ENCODE measurements at regions not wholly inside any gene's neighbourhood (a gene's known extent, or its start where the extent isn't known, plus 50 kb on each side); places are given as distances from the start of the nearest gene placed in this dataset.

DNA sequence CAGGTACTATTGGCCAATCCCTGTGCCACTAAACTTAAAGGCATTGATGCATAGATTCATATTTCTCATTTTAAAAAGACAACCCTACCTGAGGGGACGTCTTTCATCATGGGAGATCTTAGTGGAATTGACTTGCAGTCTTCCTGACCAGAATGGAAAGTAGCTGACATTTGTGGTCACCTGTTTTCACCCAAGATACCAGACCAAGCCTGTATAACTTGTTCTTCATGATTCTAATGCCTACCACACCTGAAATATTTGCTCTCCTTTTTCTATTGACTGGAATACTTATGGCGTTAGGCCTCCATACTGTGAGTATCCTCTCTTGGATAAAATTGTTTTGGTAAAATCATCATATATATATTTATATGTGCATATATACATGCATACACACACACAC is 54.7 kb upstream of the XCR1 start:
- DNase-seq, result no peak

More for the DNA sequence above, 54.7 kb upstream of the XCR1 start:
- no peak overlapping the region for H4K91ac ChIP-seq (ENCODE audit: insufficient read length, low read depth, low read length)
- H2BK5ac ChIP-seq (ENCODE audit: insufficient read length, low read length), result no peak overlapping the region
- peaks cover 2% of the 10 kb centered on the region for H3K9me3 ChIP-seq (ENCODE audit: control insufficient read depth, low read depth, low read length)
- H3K9ac ChIP-seq (ENCODE audit: extremely low read depth, insufficient read length, low read length), result no peak overlapping the region
- H3K79me1 ChIP-seq (ENCODE audit: insufficient read depth, low read depth, low read length, poor library complexity, severe bottlenecking), result no peaks in the 10 kb centered on the region
- no peaks in the 10 kb centered on the region; the same call in 1 of the 2 replicates for H3K4me1 ChIP-seq (ENCODE audit: insufficient read depth, low read length)
- H3K18ac ChIP-seq (ENCODE audit: insufficient read length, low read depth, low read length), result no peak overlapping the region
- no peak overlapping the region for H2BK120ac ChIP-seq (ENCODE audit: low read depth, low read length, poor library complexity, severe bottlenecking)
- H3K27me3 ChIP-seq (ENCODE audit: insufficient read depth, low read length), result no peaks in the 10 kb centered on the region
- H3K23ac ChIP-seq (ENCODE audit: insufficient read length, low read depth, low read length), result no peak overlapping the region
- H2BK15ac ChIP-seq (ENCODE audit: low read depth, low read length), result no peak overlapping the region
- H3K4me3 Mint-ChIP-seq, result no peak overlapping the region
- H3K9me3 Mint-ChIP-seq, result peaks cover 9 to 11% of the 10 kb centered on the region in 2 experiments
- H4K20me1 ChIP-seq (ENCODE audit: control insufficient read depth, insufficient read depth, insufficient read length), result no peaks in the 10 kb centered on the region
- H4K8ac ChIP-seq (replicated peaks; ENCODE audit: insufficient read length, low read depth, low read length), result no peak overlapping the region
- H3K4ac ChIP-seq (ENCODE audit: low read depth, low read length), result no peak overlapping the region
- no peak overlapping the region for H2AK5ac ChIP-seq (ENCODE audit: insufficient read length, low read length)
- H3K79me2 ChIP-seq (ENCODE audit: insufficient read depth, low read length), result no peaks in the 10 kb centered on the region
- H4K5ac ChIP-seq (ENCODE audit: insufficient read length, low read depth, low read length), result no peak overlapping the region
- H2AFZ ChIP-seq (ENCODE audit: low read length), result no peak overlapping the region
- no peak overlapping the region for H2BK12ac ChIP-seq (ENCODE audit: insufficient read length, low read depth, low read length)
- H2BK20ac ChIP-seq (ENCODE audit: low read depth, low read length, poor library complexity, severe bottlenecking), result no peak overlapping the region
- H3K27me3 Mint-ChIP-seq (ENCODE audit: low read depth), result peaks cover 5% of the 10 kb centered on the region; the same call in 1 of the 2 replicates
- H3K36me3 Mint-ChIP-seq (ENCODE audit: insufficient read depth in 1 of 3, low read depth in 3 of 3), result peaks cover 0 to 4% (median 2%) of the 10 kb centered on the region in 3 experiments; a peak in 5 of 7 replicates
- no peak overlapping the region for H3K56ac ChIP-seq (ENCODE audit: insufficient read length, low read depth, low read length)
- H3K4me2 ChIP-seq (ENCODE audit: insufficient read depth, insufficient read length, low read length), result no peak overlapping the region
- TF ChIP-seq CTCF (conservative IDR thresholded peaks at IDR 0.05), result no peak
- H3K27ac Mint-ChIP-seq, result no peak overlapping the region
- no peak overlapping the region for H3K14ac ChIP-seq (ENCODE audit: insufficient read depth, low read length)
- no peak overlapping the region for H3T11ph ChIP-seq (ENCODE audit: low read length)
- H3K23me2 ChIP-seq (ENCODE audit: insufficient read length, low read depth, low read length, poor library complexity, severe bottlenecking), result no peaks in the 10 kb centered on the region
- H3K27ac ChIP-seq (ENCODE audit: insufficient read length, low read depth, low read length), result no peak overlapping the region
- H3K4me1 Mint-ChIP-seq, result peaks cover 6% of the 10 kb centered on the region in 2 experiments
- WGBS (ENCODE audit: extremely low coverage, insufficient read length, low lambda C conversion rate), result no CpG with 5 or more reads among the region's 2 CpGs

All from H9 (cell line).